Renal cortical epithelial cell (primary cell): ENCODE measurements at regions not wholly inside any gene's neighbourhood (a gene's known extent, or its start where the extent isn't known, plus 50 kb on each side); places are given as distances from the start of the nearest gene placed in this dataset.
"Not testable (repeated sequence)": the region's sequence is repeated elsewhere in the genome, so short reads cannot be mapped to it uniquely, and the experiment has no call there.

Experiments
- DNase-seq: peaks from one replicate; pipeline ENCODE4 v3.0.0-alpha.2; 2011; ENCODE audit warnings: low read depth

DNA sequence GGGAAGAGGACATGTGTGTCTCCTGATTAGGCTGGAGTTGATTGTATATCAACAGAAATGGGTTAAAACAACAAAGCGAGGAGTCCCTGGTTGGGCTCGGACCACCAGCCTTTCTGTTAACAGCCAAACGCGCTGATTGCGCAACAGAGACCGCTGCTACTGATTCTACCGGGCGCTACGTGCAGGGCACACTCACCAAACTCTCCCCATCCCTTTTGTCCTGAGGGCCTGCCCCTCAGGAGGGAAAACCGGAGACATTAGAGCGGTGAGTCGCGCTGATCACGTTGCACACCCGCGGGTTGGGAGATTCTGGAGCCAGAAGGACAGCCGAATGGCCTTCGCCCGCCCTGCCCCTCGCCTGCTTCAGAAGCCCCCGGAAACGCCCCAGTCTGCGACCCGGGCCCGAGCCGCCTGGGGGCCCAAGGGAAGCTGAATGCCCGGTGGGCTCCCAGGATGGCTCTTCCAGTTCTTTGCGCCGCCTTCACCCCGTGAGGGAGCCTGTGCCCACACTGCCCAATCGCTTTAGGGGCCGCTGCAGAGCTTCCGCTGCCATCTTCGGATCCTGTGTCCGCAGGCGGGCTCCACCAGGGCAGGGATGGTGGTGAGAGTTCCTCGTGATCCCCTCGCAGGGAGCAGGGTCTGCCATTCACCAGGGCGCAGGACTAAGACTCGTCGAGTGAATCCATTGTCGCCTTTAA lies 165.4 kb upstream of the NBPF11 start:
- no peak for DNase-seq

DNA sequence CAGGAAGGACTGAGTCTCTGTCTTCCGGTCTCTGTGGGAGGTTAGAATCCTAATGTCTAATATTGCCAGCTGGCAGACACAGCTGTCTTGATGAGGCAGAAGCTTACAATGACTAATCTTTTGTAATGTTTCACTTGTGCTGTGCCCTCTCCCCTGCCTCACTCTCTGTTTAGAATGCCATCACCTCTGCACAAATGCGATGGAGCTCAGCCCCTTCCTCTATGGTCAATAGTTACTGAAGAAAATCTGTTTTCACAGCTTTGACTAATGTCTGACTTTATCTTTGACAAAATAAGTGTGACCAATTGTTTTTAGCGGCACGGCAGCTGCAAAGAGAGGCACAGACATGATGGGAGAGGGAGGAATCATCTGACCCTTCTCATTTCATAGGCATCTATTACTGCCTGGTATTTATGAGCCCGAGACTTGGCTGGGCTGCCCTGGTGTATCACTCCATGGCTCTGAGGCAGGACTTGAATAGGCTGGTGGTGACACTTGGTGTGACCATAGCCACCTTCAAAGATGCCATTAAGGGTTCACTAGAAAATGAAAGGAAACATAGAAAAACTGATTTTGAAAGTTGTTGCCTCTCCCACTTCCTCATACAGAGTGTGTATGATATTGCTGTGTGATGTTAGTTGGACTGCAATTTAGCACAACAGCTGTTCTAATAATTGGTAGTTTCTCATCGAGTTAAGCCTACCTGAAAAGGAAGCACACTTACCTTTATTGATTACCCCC lies 163.2 kb upstream of the NBPF11 start:
- DNase-seq = peak; percentile 19

DNA sequence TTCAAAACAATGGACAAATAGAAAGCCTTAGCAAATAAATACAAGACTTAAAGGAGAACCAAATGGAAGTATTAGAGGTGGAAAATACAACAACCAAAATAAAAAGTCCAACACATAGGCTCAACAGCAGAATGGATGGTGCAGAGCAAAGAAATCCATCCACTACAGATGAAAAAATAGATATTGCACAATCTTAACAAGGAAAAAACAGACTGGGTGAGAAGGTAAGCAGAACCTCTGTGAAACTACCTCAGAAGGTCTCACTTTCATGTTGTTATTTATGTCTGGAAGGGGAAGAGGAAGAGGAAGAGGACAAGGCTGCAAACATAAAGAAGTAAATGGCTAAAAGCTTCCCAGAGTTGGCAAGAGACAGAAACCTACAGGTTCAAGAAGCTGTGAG lies 158.7 kb upstream of the NBPF11 start:
- no peak for DNase-seq

DNA sequence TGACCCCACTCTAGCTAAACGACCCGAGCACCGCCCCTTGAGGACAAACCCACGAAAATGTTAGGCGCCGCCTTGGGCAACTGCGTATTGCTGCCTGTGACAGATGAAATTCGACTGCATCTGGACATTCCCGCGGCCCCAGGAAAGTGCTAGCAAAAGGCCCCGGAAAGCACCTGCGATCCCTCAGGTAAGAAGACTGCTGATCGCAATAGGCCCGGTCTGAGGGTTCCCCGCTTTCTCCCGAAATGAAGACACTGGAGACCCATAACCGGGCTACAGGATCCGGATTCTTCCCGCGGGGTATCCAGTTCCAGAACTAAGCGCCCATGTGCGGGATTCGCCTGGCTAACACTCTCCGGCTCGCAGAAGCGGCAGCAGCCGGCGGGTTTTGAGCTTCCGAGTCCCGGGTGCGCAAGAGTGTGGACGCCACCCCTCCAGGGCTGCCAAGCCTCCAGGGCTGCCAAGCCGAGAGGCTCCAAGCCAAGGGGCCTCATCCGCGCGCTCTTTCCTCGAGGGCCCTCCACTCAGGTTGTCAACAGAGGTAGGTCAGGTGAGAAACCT lies 157.9 kb upstream of the NBPF11 start:
- no peak for DNase-seq

DNA sequence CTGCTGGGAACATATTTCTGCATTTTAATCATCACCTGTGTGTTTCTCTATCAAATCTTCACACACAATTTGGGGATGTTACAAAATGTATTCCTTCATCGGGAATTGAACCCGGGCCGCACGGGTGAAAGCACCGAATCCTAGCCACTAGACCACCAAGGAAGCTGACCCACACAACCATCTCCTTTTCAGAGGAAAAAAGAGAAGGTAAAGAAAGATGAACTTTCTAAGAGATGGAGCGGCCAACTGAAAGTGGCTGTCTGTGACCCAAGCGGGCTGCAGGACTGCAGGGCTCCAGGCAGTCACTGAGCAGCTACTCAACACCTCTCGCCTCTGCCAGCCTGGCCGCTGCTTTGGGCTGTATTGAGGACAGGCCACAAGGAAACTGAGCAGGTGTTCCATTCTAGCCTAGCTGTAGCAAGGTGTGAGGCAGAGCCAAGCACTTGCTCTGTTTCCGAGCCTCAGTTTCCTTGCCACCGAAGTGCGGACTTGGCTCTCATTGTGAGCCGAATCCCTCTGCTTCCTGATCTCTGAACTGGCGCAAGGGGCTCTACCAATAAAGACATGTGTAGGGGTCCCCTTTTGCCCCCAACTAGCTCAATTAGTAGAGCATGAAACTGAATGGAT lies 156.9 kb upstream of the NBPF11 start:
- no peak for DNase-seq

DNA sequence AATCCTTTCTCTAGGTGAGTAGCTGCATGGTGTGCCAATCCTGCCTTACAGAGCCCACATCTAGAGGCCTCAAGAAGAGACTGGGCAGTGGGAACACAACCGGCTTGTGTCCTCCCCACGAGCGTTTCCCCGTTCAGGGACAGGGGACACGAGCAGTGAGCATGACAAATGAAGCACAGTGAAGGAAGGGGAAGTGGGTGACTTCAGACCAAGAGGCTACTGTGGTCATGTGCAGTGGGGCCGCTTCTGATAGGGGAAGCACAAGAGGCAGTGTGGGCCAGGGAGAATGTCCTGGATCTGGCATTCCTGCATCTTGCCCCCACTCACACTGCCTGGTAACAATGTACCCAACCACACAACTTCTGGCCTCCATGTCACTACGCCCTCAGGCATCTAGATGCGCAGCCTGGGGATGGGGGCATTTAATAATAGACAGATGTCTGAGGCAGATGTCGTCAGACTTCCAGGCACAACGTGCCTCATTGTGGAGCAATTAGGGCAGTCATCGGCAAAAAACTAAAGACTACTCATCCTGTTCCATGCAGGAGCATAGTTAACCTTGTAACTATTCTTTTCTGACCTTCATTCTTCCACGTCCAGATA lies 155.6 kb upstream of the NBPF11 start:
- DNase-seq = no peak

DNA sequence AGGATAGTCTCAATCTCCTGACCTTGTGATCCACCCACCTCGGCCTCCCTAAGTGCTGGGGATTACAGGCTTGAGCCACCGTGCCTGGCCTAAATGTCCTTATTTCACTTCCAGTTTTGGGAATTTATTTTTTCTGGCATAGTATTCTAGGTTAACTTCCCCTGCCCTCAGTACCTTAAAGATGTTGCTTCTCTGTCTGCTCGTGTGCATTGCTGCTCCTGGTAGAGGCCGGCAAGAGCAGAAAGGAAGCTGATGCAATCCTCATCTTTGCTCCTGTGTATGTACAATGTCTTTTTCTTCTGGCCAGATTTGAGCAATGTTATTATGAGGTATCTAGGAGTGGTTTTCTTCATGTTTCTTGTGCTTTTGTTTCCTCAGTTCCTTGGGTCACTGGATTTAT lies 152.9 kb upstream of the NBPF11 start:
- not testable (repeated sequence) for DNase-seq

DNA sequence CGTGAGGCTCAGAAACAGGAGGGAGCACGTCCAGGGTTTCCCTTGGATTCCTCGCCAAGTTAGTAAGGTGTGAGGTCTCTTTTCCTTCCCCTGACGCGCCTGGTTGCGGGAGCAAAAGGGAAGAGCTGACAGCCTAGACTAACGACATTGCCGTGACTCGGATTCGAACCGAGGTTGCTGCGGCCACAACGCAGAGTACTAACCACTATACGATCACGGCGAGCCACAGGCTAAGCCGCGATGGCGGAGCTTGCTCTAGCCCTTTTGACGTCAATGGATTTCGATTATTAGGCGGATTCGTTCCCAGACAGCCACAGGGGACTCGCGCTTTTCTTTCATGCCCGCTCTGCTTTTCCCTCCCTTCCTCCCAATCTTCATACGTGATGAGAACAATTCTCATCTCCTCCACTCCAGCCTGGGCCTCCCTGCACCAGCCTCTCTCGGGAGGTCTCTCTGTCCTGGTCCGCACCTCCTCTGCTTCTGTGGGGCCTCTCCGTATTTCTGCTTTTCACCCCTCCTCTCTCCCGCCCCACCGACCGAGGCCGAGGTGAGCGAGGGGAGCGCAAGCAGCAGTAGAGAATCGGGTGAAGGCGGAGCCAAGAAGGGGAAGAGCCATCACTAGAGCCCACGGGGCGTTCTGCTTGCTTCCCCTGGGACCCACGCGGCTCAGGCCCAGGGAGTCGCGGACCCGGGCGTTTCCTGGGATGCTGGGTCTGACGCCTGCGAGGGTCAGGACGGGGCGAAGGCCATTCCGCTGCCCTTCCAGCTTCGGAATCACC lies 150.7 kb upstream of the NBPF11 start:
- DNase-seq = not testable (repeated sequence)

DNA sequence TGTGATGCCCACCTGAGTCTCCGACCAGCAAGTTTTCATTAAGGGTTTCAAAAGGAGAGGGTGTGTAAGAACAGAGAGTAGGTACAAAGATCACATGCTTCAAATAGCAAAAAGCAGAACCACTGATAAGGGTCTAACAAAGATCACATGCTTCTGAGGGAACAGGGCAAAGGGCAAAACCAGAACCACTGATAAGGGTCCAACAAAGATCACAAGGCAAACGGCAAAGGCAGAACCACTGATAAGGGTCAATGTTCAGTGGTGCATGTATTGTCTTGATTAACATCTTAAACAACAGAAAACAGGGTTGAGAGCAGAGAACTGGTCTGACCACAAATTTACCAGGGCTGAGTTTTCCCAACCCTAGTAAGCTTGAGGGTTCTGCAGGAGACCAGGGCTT lies 145.8 kb upstream of the NBPF11 start:
- DNase-seq = not testable (repeated sequence)

DNA sequence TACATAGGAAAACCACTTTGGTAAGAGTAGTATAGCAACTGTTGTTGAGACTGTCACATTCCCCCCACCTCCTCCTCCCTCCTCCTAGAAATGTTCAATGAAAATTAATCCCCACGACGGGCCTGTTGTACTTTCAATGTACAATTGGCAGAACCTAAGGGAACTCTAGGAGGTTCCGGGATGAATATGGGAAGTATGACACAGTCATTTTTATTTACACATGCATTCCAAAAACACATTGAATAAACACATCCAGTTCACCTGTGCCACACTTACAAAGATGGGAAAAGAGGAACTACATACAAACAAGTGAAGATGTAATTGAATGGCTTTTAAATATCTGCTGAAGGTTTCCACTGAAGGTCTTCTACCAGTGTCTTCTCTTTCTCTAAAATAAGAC lies 144.4 kb upstream of the NBPF11 start:
- DNase-seq = no peak

DNA sequence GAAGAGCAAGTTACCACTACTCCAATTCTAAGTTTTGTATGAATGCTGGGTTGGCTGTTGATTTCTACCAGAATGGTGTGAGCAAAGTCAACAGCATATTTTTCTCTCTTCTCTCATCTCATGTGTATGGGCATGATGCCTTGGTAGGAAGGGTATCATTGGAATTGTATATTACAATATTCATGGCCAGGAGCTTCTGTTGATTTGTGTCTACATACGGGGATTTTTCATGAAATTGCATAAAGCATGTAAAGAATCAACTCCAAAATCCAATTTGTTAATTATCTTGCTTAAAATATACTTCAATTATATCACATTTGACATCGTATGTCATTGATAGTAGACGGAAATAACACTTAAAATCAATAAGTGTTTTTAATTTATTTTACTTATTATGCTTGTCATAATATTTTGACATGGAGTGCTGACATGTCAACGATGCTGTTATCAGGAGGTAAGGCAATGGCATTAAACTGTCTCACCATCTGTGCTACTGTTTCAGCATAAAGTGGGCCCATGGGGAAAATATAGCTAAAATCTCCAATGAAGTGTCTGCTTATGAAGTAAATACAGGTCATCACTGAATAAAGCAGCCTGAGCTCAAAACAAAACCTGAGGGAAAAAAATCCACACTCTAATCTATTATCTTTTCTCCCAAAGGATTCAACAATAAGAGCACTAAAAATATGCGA lies 142.2 kb upstream of the NBPF11 start:
- no peak for DNase-seq

DNA sequence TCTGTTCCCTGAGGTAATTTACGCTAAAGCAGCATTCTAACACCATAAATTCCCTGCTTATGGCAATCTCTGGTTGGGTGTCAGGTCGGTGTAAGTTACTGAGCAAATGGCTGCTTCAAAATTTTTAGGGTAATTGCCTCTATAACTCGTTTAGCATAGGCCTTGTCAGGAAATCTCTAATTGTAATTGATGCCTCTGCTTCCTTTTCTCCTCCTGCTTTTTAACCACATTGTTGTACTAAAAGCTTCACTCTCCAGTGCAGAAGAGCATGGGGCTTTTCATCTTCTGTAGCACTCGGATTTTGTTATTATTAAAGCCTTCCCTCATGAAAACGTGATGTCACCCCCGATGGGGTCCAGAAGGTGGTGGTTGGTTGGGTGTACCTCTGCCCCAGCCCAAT lies 141.6 kb upstream of the NBPF11 start:
- DNase-seq = no peak

DNA sequence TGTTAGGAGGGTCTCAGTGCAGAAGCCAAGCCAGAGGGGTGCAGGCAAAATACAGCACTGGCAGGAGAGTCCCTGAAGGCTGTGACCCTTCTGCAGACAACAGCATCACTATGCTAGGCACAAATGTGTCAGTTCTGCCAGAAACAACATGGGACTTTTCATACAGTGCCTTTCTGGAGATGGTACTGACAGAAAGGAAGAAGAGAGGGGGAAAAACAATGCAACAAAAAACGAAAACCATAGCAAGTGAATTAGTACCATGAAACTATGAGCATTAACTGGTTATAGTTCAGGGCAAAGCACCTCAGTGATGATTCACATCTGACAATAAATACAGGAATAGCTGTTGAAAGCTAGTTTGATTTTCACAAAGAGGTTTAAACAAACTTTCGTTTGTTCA lies 140.8 kb upstream of the NBPF11 start:
- DNase-seq = no peak

DNA sequence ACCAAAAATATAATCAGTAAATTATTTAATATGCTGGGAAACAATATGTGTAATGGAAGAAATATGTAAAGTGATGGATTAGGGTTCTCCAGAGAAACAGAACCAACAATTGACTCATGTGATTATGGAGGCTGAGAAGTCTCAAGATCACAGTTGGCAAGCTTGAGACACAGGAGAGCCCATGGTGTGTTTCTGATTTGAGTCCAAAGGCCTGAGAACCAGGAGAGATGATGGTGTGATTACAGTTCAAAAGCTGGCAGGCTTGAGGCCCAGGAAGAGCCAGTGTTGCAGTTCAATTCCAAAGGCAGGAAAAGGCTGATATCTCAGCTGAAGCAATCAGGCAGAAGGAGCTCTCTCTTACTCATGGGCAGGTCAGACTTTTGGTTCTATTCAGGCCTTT lies 138.8 kb upstream of the NBPF11 start:
- DNase-seq = no peak

DNA sequence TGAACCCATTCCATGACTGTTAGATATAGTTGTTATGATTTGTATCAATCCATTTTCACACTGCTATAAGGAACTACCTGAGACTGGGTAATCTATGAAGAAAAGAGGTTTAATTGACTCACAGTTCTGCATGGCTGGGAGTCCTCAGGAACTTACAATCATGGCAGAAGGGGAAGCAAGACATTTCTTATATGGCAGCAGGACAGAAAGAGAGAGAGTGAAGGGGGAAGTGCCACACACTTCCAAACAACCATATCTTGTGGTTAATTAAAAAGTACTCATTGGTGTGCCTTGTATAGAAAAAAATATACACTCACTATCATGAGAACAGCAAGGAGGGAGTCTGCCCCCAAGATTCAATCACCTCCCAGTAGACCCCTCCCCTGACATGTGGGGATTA lies 137.6 kb upstream of the NBPF11 start:
- no peak for DNase-seq

DNA sequence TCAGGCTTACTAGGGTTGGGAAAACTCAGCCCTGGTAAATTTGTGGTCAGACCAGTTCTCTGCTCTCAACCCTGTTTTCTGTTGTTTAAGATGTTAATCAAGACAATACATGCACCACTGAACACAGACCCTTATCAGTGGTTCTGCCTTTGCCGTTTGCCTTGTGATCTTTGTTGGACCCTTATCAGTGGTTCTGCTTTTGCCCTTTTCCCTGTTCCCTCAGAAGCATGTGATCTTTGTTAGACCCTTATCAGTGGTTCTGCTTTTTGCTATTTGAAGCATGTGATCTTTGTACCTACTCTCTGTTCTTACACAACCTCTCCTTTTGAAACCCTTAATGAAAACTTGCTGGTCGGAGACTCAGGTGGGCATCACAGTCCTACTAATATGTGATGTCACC lies 133.9 kb upstream of the NBPF11 start:
- not testable (repeated sequence) for DNase-seq

DNA sequence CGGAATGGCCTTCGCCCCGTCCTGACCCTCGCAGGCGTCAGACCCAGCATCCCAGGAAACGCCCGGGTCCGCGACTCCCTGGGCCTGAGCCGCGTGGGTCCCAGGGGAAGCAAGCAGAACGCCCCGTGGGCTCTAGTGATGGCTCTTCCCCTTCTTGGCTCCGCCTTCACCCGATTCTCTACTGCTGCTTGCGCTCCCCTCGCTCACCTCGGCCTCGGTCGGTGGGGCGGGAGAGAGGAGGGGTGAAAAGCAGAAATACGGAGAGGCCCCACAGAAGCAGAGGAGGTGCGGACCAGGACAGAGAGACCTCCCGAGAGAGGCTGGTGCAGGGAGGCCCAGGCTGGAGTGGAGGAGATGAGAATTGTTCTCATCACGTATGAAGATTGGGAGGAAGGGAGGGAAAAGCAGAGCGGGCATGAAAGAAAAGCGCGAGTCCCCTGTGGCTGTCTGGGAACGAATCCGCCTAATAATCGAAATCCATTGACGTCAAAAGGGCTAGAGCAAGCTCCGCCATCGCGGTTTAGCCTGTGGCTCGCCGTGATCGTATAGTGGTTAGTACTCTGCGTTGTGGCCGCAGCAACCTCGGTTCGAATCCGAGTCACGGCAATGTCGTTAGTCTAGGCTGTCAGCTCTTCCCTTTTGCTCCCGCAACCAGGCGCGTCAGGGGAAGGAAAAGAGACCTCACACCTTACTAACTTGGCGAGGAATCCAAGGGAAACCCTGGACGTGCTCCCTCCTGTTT lies 128.9 kb upstream of the NBPF11 start:
- DNase-seq = not testable (repeated sequence)

DNA sequence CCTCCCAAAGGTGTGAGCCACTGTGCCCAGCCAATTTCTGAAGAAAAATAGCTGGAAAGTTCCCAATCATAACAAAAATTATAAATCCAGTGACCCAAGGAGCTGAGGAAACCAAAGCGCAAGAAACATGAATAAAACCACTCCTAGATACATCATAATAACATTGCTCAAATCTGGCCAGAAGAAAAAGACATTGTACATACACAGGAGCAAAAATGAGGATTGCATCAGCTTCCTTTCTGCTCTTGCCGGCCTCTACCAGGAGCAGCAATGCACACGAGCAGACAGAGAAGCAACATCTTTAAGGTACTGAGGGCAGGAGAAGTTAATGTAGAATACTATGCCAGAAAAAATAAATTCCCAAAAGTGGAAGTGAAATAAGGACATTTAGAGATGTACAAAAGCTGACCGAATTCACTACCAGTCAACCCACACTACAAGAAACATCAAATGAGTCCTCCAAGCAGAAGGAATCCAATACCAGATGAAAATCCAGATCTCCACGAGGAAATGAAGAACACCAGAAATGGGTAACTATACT lies 127.0 kb upstream of the NBPF11 start:
- DNase-seq = not testable (repeated sequence)

DNA sequence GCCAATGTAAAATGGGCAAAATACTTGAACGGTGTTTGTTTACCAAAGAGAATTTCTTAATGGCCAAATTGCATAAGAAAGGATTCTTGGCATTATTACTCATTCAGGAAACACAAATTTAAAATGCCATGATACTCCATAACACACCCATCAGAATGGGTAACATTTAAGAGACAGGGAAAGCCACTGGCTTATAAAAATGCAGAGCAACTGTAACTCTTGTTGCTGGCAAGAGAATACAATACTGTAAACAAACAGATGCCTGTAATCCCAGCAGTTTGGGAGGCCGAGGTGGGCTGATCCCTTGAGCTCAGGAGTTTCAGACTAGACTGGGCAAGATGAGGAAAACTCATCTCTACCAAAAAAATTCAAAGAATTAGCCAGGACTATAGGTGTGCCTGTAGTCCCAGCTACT lies 125.8 kb upstream of the NBPF11 start:
- DNase-seq = peak; percentile 59

DNA sequence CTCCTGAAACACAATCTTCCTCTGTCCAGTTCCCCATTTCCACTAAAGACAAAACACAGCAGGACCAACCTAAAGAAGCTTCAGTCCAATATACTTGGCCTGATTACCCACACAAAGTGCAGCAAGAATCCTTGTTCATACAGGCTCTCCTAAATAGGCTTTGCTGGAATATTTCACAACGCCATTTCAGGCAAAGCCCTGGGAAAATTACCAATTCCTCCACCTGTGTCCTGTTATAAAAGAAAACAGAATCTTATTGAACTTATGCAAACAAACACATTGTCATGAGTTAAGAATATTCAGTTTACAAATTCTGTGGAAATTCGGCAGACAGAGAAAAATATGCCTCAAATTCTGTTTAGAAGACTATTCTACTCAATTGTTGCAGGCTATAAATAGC lies 115.0 kb upstream of the NBPF11 start:
- not testable (repeated sequence) for DNase-seq
